ENCODE measurements at regions not wholly inside any gene's neighbourhood (a gene's known extent, or its start where the extent isn't known, plus 50 kb on each side); places are given as distances from the start of the nearest gene placed in this dataset.

- no peak for DNase-seq (ENCODE audit: low read depth)
- no peaks in the 10 kb centered on the region for H3K27me3 ChIP-seq (ENCODE audit: control insufficient read depth, insufficient read depth, low read length)
- no peak for TF ChIP-seq CTCF (IDR thresholded peaks at IDR 0.05; ENCODE audit: insufficient read depth, low read depth, low read length)
- CTCF ChIA-PET, result no interaction called here
- no peak overlapping the region for H3K4me3 ChIP-seq (ENCODE audit: low read depth, low read length)
- no peaks in the 10 kb centered on the region for H3K36me3 ChIP-seq (ENCODE audit: control insufficient read depth, insufficient read depth, low read length)
- POLR2A ChIA-PET, result no interaction called here
These were observed 506.3 kb upstream of the LUZP2 start for GRCh38 chr11:23990346-23991164.

GRCh38 chr11:23991165-23991539 lies 505.7 kb upstream of the LUZP2 start:
- H3K27me3 ChIP-seq (ENCODE audit: control insufficient read depth, insufficient read depth, low read length), result no peaks in the 10 kb centered on the region
- H3K36me3 ChIP-seq (ENCODE audit: control insufficient read depth, insufficient read depth, low read length), result no peaks in the 10 kb centered on the region
- TF ChIP-seq CTCF (IDR thresholded peaks at IDR 0.05; ENCODE audit: insufficient read depth, low read depth, low read length), result no peak
- no peak overlapping the region for H3K4me3 ChIP-seq (ENCODE audit: low read depth, low read length)
- DNase-seq (ENCODE audit: low read depth), result no peak
- POLR2A ChIA-PET, result no interaction called here
- CTCF ChIA-PET, result no interaction called here

GRCh38 chr11:23995891-23996290 lies 501.0 kb upstream of the LUZP2 start:
- POLR2A ChIA-PET, result no interaction called here
- Histone ChIP-seq H3K36me3 (ENCODE audit: control insufficient read depth, insufficient read depth, low read length) (no peaks in the 10 kb centered on the region), H3K27me3 (ENCODE audit: control insufficient read depth, insufficient read depth, low read length) (no peaks in the 10 kb centered on the region), H3K4me3 (ENCODE audit: low read depth, low read length) (no peak overlapping the region)
- no peak for TF ChIP-seq CTCF (IDR thresholded peaks at IDR 0.05; ENCODE audit: insufficient read depth, low read depth, low read length)
- CTCF ChIA-PET, result interaction anchor here (0.6 kb wide), 1 partner anchor 142 kb away, joined by 3 read pairs; no protein-coding TSS in a partner anchor
- DNase-seq (ENCODE audit: low read depth), result no peak

GRCh38 chr11:23997356-23997755 lies 499.5 kb upstream of the LUZP2 start:
- no peak for TF ChIP-seq CTCF (IDR thresholded peaks at IDR 0.05; ENCODE audit: insufficient read depth, low read depth, low read length)
- no peak for DNase-seq (ENCODE audit: low read depth)
- ChIA-PET POLR2A (no interaction called here), CTCF (no interaction called here)
- no peaks in the 10 kb centered on the region for H3K27me3 ChIP-seq (ENCODE audit: control insufficient read depth, insufficient read depth, low read length)
- no peak overlapping the region for H3K4me3 ChIP-seq (ENCODE audit: low read depth, low read length)
- no peaks in the 10 kb centered on the region for H3K36me3 ChIP-seq (ENCODE audit: control insufficient read depth, insufficient read depth, low read length)

- no peaks in the 10 kb centered on the region for H3K27me3 ChIP-seq (ENCODE audit: control insufficient read depth, insufficient read depth, low read length)
- ChIA-PET CTCF (no interaction called here), POLR2A (no interaction called here)
- TF ChIP-seq CTCF (IDR thresholded peaks at IDR 0.05; ENCODE audit: insufficient read depth, low read depth, low read length), result no peak
- H3K4me3 ChIP-seq (ENCODE audit: low read depth, low read length), result no peak overlapping the region
- DNase-seq (ENCODE audit: low read depth), result no peak
- no peaks in the 10 kb centered on the region for H3K36me3 ChIP-seq (ENCODE audit: control insufficient read depth, insufficient read depth, low read length)
These were observed 491.5 kb upstream of the LUZP2 start for GRCh38 chr11:24005202-24005876.
